GM21576 (cell line): ENCODE measurements at regions not wholly inside any gene's neighbourhood (a gene's known extent, or its start where the extent isn't known, plus 50 kb on each side); places are given as distances from the start of the nearest gene placed in this dataset.

ENCODE experiments used
- ATAC-seq: cut with Tn5 transposase; IDR thresholded peaks from one replicate; pipeline ENCODE4 v1.9.1; 2021; ENCODE audit warnings: mild to moderate bottlenecking, moderate library complexity; ENCODE audit not compliant: unreplicated experiment

DNA sequence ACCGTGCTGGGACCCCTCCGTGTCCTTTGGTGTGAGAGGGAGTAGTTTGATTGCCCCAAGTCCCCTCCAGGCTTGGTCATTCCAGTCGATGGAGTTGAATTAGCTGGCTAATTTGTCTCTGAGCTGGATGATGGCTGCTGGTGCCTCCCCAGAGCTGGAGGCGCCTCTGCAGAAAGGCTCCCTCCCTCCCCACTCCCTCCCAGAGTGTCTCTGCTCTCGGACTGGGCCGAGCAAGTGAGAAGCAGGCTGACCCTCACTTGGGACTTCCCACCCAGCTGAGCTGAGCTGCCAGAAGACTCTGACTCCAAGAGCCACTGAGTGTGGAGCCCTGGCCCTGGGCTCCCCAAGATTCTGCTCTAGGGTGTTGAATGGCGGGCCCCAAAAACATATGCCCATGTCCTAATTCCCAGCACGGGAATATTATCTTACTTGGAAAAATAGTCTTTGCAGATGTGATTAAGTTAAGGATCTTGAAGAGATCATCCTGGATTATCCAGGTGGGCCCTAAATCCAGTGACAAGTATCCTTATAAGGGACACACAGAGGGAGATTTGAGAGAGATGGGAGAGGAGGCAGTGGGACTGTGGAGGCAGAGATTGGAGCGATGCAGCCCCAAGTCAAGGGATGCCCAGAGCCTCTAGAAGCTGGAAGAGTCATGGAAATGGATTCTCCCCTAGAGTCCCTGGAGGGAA, 60.7 kb upstream of the TLE3 start:
- ATAC-seq: no peak

DNA sequence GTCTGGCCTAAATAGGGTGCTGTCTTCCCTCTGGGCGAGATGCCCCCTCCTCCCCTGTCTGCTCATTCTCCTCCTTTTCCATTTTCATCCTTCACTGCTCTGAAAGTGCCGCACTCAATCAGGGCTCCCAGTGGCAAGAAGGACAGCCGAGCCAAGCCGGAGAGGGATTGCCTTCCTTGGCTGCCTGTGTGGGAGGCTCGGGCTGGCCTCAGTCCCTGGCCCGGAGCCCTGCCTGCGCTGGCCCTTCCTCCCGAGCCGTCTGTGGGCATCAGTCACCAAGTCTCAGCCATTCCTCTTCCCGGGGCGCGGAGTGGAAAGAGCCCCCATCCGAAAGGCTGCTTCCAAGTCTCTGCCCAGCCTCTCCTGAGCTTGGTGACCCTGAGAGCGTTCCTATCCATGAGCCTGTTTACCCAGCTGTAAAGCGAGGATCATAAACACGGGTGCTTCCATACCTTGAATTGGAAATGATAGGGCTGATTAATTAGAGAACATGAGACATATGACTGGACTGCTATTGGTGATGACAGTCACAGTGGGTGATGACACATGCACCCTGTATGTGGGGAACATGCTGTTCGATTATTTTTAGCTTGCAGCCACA, 59.1 kb upstream of the TLE3 start:
- no peak for ATAC-seq

DNA sequence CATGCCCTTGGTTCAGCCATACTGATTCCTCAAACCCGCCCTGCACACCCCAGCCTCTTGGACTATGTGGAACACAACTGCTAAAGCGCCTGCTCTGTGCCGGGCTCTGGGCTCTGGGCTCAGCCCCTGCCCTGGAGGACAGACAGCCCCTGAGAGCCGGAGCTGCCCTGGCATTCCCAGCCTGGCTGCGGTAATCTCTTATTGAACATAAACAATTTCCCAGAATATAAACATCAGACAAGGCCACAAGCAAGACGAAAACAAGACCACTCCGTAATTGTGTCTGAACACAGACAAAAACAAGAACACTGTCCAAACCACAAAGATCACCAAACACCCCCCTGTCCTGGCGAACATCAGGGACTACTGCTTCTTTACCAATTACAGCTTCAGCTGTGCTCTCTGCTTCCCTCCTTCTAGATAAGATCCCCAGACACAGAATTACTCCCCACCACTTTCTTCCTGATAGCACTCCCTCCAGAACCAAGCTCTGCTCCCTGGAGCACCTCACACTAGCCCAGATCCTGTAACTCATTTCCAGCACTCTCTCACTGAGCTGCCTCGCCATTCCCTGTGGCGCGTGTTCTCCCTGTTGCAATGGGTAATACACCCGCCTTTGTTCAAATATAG, 57.1 kb upstream of the TLE3 start:
- ATAC-seq: no peak

GRCh38 chr15:70153921-70154717, 56.4 kb upstream of the TLE3 start:
- no peak for ATAC-seq

DNA sequence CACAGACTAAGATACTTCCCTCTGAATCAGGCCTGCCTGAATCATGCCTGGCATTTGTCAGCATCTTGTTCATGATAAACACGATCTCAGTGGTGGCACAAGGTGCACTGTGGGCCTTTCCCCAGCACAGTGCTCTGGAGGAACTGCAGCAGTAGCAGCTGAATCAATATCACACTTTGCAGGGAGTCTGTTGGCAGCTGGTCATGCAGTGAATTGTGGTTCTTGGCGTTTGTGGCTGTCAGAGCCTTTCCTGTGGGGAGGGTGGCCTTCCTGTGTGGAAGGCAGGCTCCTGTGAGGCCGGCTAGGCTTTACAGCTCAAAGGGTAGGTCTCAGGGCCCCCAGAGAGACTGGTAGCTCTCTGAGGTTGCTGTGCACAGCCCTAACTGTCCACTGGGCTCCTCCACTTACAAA, 54.4 kb upstream of the TLE3 start:
- ATAC-seq: no peak

DNA sequence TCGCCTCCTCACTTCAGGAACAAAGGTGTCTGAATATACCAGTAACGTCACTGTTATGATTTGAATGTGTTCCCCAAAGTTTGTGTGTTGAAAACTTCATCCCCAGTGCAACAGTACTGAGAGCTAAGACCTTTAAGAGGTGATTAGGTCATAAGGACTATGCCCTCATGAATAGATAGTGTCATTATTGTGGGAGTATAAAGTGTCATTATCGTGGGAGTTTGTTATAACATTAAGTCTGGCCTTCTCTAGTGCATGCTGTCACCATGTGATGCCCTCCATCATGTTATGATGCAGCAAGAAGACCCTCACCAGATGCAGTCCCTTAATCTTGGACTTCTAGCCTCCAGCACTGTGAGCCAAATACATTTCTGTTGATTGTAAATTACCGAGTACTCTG, 53.7 kb upstream of the TLE3 start:
- ATAC-seq: no peak

GRCh38 chr15:70151003-70151402, 53.3 kb upstream of the TLE3 start:
- no peak for ATAC-seq

GRCh38 chr15:70150405-70150747, 52.7 kb upstream of the TLE3 start:
- no peak for ATAC-seq

GRCh38 chr15:70149667-70150404, 52.1 kb upstream of the TLE3 start:
- no peak for ATAC-seq

DNA sequence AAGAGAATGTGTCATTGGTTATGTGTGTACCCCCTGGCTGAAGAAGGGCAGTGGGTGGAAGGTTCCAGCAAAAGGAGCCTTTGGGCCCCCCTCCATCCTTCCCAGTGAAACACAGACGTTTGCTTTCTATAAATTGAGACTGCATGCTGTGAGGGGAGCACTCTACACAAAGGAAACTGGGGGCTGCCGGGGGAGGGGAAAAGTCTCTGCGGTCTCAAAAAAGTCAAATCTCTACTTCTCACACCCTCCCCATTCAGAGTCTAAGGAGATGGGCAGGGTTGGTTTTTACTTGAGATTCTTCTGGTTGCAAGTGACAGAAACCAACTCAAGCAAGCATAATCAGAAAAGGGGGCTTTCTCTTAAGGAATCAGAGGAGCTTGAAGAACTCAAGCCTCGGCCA, 50.1 kb upstream of the TLE3 start:
- ATAC-seq: no peak
